ENCODE measurements at regions not wholly inside any gene's neighbourhood (a gene's known extent, or its start where the extent isn't known, plus 50 kb on each side); places are given as distances from the start of the nearest gene placed in this dataset.
"Not testable (repeated sequence)": the region's sequence is repeated elsewhere in the genome, so short reads cannot be mapped to it uniquely, and the experiment has no call there.

DNA sequence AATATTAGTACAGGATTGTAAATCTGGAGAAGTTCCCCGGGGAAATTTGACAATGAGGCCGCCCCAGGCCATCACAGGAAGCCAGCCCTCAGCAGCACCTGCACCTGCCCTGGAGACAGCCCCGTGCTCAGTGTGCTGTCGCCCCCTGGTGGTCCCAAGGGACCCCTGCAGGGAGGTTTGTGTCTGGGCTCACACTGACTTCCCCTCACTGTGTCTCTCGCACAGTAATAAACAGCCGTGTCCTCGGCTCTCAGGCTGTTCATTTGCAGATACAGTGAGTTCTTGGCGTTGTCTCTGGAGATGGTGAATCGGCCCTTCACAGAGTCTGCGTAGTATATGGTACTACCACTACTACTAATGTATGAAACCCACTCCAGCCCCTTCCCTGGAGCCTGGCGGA is 1011.2 kb downstream of the TMEM121 start:
- POLR2A ChIA-PET; intact Hi-C loops (cut with micrococcal nuclease): not testable (repeated sequence)

DNA sequence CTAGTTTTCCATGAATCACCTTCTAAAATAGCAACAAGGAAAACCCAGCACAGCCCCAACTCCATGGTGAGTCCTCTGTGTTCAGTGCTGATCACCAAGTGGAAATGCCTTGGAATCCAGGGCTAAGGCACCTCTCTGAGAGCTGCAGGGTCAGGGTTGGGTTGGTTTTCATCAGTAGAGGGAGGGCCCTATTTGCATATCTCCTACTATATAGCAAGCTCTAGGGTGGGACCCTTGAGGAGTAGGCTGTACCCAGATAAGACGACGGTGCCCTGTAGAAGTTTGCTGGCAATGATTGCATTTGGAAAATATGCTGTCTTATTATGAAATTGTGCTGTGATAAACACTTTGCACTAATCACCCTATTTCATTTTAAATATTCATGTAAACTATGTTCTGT is 1011.8 kb downstream of the TMEM121 start:
- CTCF ChIA-PET, result interaction anchor here (0.6 to 3.7 kb wide), 11 partner anchors 8 to 423 kb away, joined by 3 to 33 read pairs (median 5); no protein-coding TSS in a partner anchor
- intact Hi-C loops (cut with micrococcal nuclease), result no loop called here
- POLR2A ChIA-PET, result no interaction called here
- no peak for DNase-seq
- Mint-ChIP-seq H3K4me1 (ENCODE audit: low read depth) (no peaks in the 10 kb centered on the region), H3K9me3 (peaks cover 7% of the 10 kb centered on the region), H3K4me3 (no peak overlapping the region), H3K27ac (no peak overlapping the region), H3K27me3 (peaks cover 21% of the 10 kb centered on the region), H3K36me3 (no peaks in the 10 kb centered on the region)

More for the DNA sequence above, 1011.2 kb downstream of the TMEM121 start:
- CTCF ChIA-PET, result interaction anchor here (0.6 to 2.1 kb wide), 4 partner anchors 11 to 422 kb away, joined by 3 to 14 read pairs (median 4); no protein-coding TSS in a partner anchor
- not testable (repeated sequence) for H3K4me3 Mint-ChIP-seq; H3K4me1 Mint-ChIP-seq (ENCODE audit: low read depth); H3K36me3 Mint-ChIP-seq; DNase-seq; H3K9me3 Mint-ChIP-seq; H3K27ac Mint-ChIP-seq
- peaks cover 21% of the 10 kb centered on the region for H3K27me3 Mint-ChIP-seq

DNA sequence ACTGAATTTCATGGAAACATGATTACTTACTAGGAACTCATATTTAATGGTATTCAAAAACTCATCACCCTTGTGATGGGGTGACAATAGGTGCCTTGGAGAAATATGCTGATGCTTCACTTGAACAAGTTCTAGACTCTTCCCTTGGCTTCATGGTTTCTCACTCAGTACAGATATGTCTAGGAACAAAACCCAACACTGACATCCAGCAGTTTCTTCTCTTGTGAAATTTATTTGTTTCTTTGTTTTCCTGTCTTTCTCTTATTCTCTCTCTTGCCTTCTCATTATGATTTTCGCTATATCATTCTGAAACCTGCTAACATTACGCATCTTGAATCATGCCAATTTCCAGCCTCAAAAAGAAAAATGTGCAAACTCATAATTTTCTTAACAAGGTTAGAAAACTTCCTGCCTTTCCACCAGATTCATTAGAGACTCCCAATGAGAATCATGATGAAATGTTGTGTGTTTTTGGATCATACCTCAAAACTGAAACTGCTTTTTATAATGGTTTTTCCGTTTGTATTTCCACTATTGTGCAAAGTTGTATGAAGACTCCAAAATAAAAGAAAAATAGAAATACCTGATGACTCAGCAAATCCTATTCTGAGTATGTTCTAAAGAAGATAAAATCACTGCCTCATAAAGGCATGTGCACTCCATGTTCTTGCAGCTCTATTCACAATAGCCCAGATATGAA is 1021.5 kb downstream of the TMEM121 start:
- H3K36me3 Mint-ChIP-seq, result no peaks in the 10 kb centered on the region
- intact Hi-C loops (cut with micrococcal nuclease), result loop anchor here (2.0 kb wide), 1 partner anchor 65 kb away; no protein-coding TSS in a partner anchor
- H3K4me3 Mint-ChIP-seq, result no peak overlapping the region
- H3K9me3 Mint-ChIP-seq, result peaks cover 11% of the 10 kb centered on the region
- CTCF ChIA-PET, result interaction anchor here (0.6 to 1.3 kb wide), 2 partner anchors 8 to 9 kb away, joined by 3 read pairs; no protein-coding TSS in a partner anchor
- H3K4me1 Mint-ChIP-seq (ENCODE audit: low read depth), result peaks cover 12% of the 10 kb centered on the region
- peak overlapping the region; percentile 11 for H3K27ac Mint-ChIP-seq
- peaks cover 24% of the 10 kb centered on the region for H3K27me3 Mint-ChIP-seq
- no peak for DNase-seq
- POLR2A ChIA-PET, result no interaction called here

DNA sequence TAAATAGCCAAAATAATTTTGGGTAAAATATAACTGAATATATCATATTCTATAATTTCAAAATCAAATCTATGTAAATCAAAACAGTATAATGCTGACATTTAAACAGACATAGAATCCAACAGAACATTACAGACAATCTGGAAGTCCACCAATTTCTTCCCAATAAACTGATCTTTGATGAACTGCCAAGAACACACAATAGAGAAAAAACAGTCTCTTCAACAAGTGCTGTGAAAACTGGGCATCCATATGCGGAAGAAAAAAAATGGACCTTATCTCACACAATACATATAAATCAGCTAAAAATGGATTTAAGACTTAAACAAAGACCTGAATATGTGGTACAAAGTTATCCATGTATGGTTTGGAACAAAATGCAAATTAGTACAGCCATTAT is 1022.7 kb downstream of the TMEM121 start:
- no peak overlapping the region for H3K27ac Mint-ChIP-seq
- peaks cover 21% of the 10 kb centered on the region for H3K27me3 Mint-ChIP-seq
- CTCF ChIA-PET, result interaction anchor here (1.3 kb wide), 1 partner anchor 11 kb away, joined by 3 read pairs; no protein-coding TSS in a partner anchor
- peaks cover 12% of the 10 kb centered on the region for H3K4me1 Mint-ChIP-seq (ENCODE audit: low read depth)
- H3K4me3 Mint-ChIP-seq, result no peak overlapping the region
- intact Hi-C loops (cut with micrococcal nuclease), result loop anchor here (2.0 kb wide), 1 partner anchor 64 kb away; no protein-coding TSS in a partner anchor
- H3K36me3 Mint-ChIP-seq, result no peaks in the 10 kb centered on the region
- peaks cover 11% of the 10 kb centered on the region for H3K9me3 Mint-ChIP-seq
- POLR2A ChIA-PET, result no interaction called here
- no peak for DNase-seq

DNA sequence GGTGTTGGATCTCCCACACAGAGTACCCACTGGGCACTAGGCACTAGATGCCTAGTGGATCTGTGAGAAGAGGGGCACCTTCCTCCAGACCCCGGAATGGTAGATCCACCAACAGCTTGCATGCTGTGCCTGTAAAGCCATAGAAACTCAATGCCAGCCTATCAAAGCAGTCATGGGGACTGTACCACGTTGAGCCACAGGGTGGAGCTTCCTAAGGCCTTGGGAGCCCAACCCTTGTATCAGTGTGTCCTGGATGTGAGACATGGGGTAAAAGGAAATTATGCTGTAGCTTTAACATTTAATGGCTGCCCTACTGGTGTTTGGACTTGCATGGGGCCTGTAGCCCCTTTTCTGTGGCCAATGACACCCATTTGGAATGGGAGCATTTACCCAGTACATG is 1024.9 kb downstream of the TMEM121 start:
- Mint-ChIP-seq H3K4me1 (ENCODE audit: low read depth) (peaks cover 12% of the 10 kb centered on the region), H3K9me3 (peaks cover 11% of the 10 kb centered on the region), H3K4me3 (no peak overlapping the region), H3K27me3 (peaks cover 17% of the 10 kb centered on the region), H3K36me3 (no peaks in the 10 kb centered on the region), H3K27ac (no peak overlapping the region)
- CTCF ChIA-PET, result interaction anchor here (1.0 to 2.2 kb wide), 4 partner anchors 13 to 76 kb away, joined by 3 to 8 read pairs (median 5); no protein-coding TSS in a partner anchor
- intact Hi-C loops (cut with micrococcal nuclease), result no loop called here
- DNase-seq, result peak; percentile 12
- POLR2A ChIA-PET, result interaction anchor here (0.5 kb wide), 1 partner anchor 50 kb away, joined by 3 read pairs; no protein-coding TSS in a partner anchor

DNA sequence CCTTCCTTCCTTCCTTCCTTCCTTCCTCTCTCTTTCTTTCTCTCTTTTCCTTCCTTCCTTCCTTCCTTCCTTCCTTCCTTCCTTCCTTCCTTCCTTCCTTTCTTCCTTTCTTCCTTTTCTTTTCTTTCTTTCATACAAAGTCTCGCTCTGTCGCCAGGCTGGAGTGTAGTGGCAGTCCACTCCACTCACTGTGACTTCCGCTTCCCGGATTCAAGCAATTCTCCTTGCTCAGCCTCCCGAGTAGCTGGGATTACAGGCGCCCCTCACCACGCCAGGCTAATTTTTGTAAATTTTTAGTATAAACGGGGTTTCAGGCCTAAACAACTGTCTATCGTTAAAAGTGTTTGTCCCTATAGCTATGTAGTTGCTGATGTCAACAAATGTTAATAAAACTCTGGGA is 1029.8 kb downstream of the TMEM121 start:
- H3K27ac Mint-ChIP-seq; intact Hi-C loops (cut with micrococcal nuclease); H3K9me3 Mint-ChIP-seq; H3K4me3 Mint-ChIP-seq; H3K4me1 Mint-ChIP-seq (ENCODE audit: low read depth); POLR2A ChIA-PET; DNase-seq; H3K36me3 Mint-ChIP-seq: not testable (repeated sequence)
- H3K27me3 Mint-ChIP-seq, result peaks cover 18% of the 10 kb centered on the region
- CTCF ChIA-PET, result interaction anchor here (0.7 to 5.7 kb wide), 14 partner anchors 8 to 317 kb away, joined by 3 to 47 read pairs (median 4); no protein-coding TSS in a partner anchor

DNA sequence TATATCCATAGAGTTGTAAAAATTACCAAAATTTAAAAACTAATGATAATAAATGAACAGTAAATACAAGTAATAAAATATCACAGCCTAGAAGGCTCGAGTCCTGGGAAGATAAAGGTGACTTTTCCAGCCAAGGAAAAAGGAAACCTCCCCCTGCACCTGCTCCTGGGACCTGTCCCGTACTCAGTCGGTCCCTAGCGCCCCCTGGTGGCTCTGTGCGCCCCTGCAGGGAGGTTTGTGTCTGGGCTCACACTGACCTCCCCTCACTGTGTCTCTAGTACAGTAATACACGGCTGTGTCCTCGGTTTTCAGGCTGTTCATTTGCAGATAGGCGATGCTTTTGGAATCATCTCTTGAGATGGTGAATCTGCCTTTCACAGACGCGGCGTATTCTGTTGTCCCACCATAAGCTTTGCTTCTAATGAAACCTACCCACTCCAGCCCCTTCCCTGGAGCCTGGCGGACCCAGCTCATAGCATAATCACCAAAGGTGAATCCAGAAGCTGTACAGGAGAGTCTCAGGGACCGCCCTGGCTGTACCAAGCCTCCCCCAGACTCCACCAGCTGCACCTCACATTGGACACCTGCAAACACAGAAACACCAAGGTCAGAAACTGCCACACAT is 1030.4 kb downstream of the TMEM121 start:
- Mint-ChIP-seq H3K27me3 (peaks cover 18% of the 10 kb centered on the region), H3K27ac (no peak overlapping the region), H3K4me1 (ENCODE audit: low read depth) (no peaks in the 10 kb centered on the region), H3K9me3 (peaks cover 3% of the 10 kb centered on the region), H3K4me3 (no peak overlapping the region), H3K36me3 (no peaks in the 10 kb centered on the region)
- intact Hi-C loops (cut with micrococcal nuclease), result no loop called here
- peak; percentile 84 for DNase-seq
- POLR2A ChIA-PET, result no interaction called here
- CTCF ChIA-PET, result interaction anchor here (0.6 to 5.7 kb wide), 20 partner anchors 8 to 316 kb away, joined by 3 to 47 read pairs (median 4); no protein-coding TSS in a partner anchor

DNA sequence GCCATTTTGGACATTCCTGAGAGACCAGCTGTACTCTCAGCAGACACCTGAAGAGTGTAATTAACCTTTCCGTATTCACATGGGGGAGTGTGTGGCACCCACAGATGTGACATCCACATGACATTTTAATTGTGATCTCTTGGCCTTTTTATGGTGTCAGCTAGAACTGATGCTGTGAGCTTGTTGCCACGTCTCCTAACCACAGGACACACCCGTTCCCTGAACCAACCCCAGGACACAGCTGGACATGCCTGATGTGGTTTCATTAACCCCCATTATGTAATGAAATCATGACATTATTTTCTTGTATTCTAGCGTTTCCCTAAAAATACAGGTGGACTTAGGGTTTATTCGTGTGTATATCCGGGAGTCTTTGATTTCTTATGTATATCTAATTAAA is 1036.1 kb downstream of the TMEM121 start:
- no peak for DNase-seq
- Mint-ChIP-seq H3K4me3 (no peak overlapping the region), H3K27me3 (peaks cover 30% of the 10 kb centered on the region), H3K4me1 (ENCODE audit: low read depth) (no peaks in the 10 kb centered on the region), H3K9me3 (no peaks in the 10 kb centered on the region), H3K36me3 (no peaks in the 10 kb centered on the region), H3K27ac (no peak overlapping the region)
- POLR2A ChIA-PET, result no interaction called here
- intact Hi-C loops (cut with micrococcal nuclease), result no loop called here
- CTCF ChIA-PET, result interaction anchor here (0.6 to 3.6 kb wide), 5 partner anchors 9 to 46 kb away, joined by 3 to 20 read pairs (median 4); no protein-coding TSS in a partner anchor

DNA sequence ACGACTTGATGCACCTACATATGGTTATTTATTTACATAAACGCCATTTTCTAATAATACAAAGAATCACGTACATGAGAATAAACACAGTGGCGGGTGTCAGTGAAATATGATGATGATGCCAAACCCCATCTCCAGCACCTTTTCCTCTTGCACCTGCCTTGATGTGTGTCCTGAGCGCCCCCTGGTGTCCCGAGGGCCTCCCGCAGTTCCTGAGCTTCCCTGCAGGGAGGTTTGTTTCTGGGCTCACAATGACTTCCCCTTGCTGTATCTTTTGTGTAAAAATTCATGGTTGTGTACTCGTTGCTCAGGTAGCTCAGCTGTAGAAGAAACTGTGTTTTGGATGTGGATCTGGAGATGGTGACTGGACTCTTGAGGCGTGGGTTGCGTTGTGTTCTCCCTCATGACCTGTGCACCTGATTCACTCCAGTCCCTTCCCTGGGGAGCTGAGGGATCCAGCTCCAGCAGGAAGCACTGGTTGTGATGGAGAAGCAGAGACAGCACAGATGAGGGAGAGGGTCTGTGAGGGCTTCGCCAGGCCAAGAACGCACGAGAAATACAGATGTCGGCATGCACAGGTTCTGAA is 1037.8 kb downstream of the TMEM121 start:
- intact Hi-C loops (cut with micrococcal nuclease), result no loop called here

DNA sequence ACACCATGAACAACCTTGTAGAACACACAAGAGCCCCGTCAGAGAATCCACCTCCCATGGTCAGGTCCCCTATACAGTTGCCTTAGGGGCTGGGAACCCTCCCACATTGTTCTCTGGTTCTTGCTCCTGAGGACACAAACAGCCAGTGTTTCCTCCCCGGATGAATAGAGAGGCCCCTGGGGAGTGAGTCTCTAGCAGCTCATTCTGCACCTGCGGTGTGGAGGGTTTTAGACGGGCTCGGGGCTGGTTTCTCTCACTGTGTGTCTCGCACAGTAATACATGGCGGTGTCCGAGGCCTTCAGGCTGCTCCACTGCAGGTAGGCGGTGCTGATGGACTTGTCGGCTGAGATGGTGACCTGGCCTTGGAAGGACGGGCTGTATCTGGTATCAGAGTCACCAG is 1052.1 kb downstream of the TMEM121 start:
- no peak overlapping the region for H3K4me3 Mint-ChIP-seq
- intact Hi-C loops (cut with micrococcal nuclease), result no loop called here
- DNase-seq, result no peak
- CTCF ChIA-PET, result no interaction called here
- no peaks in the 10 kb centered on the region for H3K9me3 Mint-ChIP-seq
- no peaks in the 10 kb centered on the region for H3K4me1 Mint-ChIP-seq (ENCODE audit: low read depth)
- H3K36me3 Mint-ChIP-seq, result no peaks in the 10 kb centered on the region
- H3K27ac Mint-ChIP-seq, result no peak overlapping the region
- POLR2A ChIA-PET, result no interaction called here
- H3K27me3 Mint-ChIP-seq, result peaks cover 27% of the 10 kb centered on the region

More for the DNA sequence above, 1037.8 kb downstream of the TMEM121 start:
- CTCF ChIA-PET, result interaction anchor here (0.6 to 3.6 kb wide), 38 partner anchors 10 to 277 kb away, joined by 3 to 20 read pairs (median 6); no protein-coding TSS in a partner anchor
- Mint-ChIP-seq H3K36me3 (no peaks in the 10 kb centered on the region), H3K9me3 (no peaks in the 10 kb centered on the region), H3K27me3 (peaks cover 27% of the 10 kb centered on the region), H3K27ac (no peak overlapping the region), H3K4me3 (no peak overlapping the region), H3K4me1 (ENCODE audit: low read depth) (no peaks in the 10 kb centered on the region)
- DNase-seq, result peak; percentile 76
- POLR2A ChIA-PET, result no interaction called here

DNA sequence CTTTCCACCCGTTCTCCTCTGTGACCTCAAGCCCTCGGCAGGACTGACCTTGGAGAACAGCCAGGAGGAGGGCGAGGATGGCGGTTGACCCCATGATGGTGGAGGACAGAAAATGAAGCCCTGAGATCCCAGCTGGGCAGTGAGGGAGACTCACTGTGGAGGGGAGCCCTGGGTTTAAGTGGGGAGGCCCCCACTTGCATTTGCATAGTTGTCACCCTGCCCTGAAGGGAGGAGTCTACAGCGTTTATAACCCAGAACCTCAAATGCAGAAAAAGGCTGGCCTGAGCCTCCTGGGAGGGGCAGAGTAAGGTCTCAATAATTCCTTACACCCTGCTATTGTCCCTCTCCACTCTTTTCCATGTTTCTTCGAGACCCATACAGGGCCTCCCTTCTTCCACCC is 1052.7 kb downstream of the TMEM121 start:
- intact Hi-C loops (cut with micrococcal nuclease), result no loop called here
- Mint-ChIP-seq H3K9me3 (no peaks in the 10 kb centered on the region), H3K4me3 (no peak overlapping the region), H3K4me1 (ENCODE audit: low read depth) (no peaks in the 10 kb centered on the region), H3K36me3 (no peaks in the 10 kb centered on the region), H3K27ac (no peak overlapping the region), H3K27me3 (peaks cover 27% of the 10 kb centered on the region)
- POLR2A ChIA-PET, result no interaction called here
- CTCF ChIA-PET, result no interaction called here
- DNase-seq, result no peak

DNA sequence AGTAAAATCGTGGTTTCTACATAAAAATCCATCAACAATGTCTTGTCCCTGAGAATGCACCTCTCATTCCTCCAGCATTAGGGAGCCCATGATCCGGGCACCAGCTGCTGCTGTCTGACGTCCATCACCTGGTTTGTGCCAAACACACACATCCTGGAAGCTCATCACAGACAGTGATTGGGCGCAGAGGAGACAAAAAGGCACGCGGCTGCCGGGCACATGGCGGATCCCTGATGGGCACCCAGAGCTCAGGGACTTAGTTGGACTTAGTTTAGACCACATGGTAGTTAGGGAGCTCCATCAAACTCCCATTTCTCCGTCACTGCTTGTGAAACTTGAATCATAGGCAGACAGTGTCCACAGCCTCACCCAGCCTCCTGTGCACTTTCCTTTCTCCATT is 1059.3 kb downstream of the TMEM121 start:
- Mint-ChIP-seq H3K4me3 (no peak overlapping the region), H3K36me3 (no peaks in the 10 kb centered on the region), H3K27ac (no peak overlapping the region), H3K27me3 (peaks cover 11% of the 10 kb centered on the region), H3K4me1 (ENCODE audit: low read depth) (no peaks in the 10 kb centered on the region), H3K9me3 (no peaks in the 10 kb centered on the region)
- DNase-seq, result no peak
- CTCF ChIA-PET, result interaction anchor here (0.7 to 1.6 kb wide), 5 partner anchors 11 to 56 kb away, joined by 3 to 7 read pairs (median 4); no protein-coding TSS in a partner anchor
- POLR2A ChIA-PET, result no interaction called here
- intact Hi-C loops (cut with micrococcal nuclease), result no loop called here

All from activated CD4-positive, alpha-beta memory T cell treated with anti-CD3 and anti-CD28 coated beads for 36 hours (primary cell).